MM.1S (cell line): ENCODE measurements at regions not wholly inside any gene's neighbourhood (a gene's known extent, or its start where the extent isn't known, plus 50 kb on each side); places are given as distances from the start of the nearest gene placed in this dataset.

ENCODE experiments used
- DNase-seq: peaks from one replicate; pipeline ENCODE4 v3.0.0-alpha.2; 2015
- H2AFZ ChIP-seq: fragments of 300-600 bp; sonication (generic); 2 replicates; pipeline ENCODE4 v1.6.0; 2016; ENCODE audit warnings: antibody characterized with exemption, low read length
- H3F3A ChIP-seq: fragments of 300-600 bp; sonication (generic); 2 replicates; pipeline ENCODE4 v1.6.1; 2016; ENCODE audit warnings: mild to moderate bottlenecking, antibody characterized with exemption, low read length, moderate library complexity, mixed read lengths; ENCODE audit not compliant: insufficient read depth
- H3K27ac ChIP-seq: fragments of 300-600 bp; sonication (generic); 2 replicates; pipeline ENCODE4 v1.5.1; 2016; ENCODE audit warnings: mild to moderate bottlenecking, low read length
- H3K27me3 ChIP-seq: fragments of 300-600 bp; sonication (generic); replicated peaks from 2 replicates; pipeline ENCODE4 v1.6.0; 2016; ENCODE audit warnings: low read length; ENCODE audit not compliant: insufficient read depth
- H3K36me3 ChIP-seq: fragments of 300-600 bp; sonication (generic); replicated peaks from 2 replicates; pipeline ENCODE4 v1.6.1; 2016; ENCODE audit warnings: mild to moderate bottlenecking, low read length, mixed read lengths; ENCODE audit not compliant: insufficient read depth
- H3K4me1 ChIP-seq: fragments of 300-600 bp; sonication (generic); 2 replicates; pipeline ENCODE4 v1.6.1; 2016; ENCODE audit warnings: low read length, mixed read lengths
- H3K4me2 ChIP-seq: fragments of 300-600 bp; sonication (generic); 2 replicates; pipeline ENCODE4 v1.6.0; 2016; ENCODE audit warnings: low read depth, low read length
- H3K4me3 ChIP-seq: fragments of 300-600 bp; sonication (generic); 2 replicates; pipeline ENCODE4 v1.5.1; 2016; ENCODE audit warnings: low read length, mixed read lengths
- H3K79me2 ChIP-seq: fragments of 300-600 bp; sonication (generic); 2 replicates; pipeline ENCODE4 v1.6.1; 2016; ENCODE audit warnings: mixed run types, low read length, mixed read lengths
- H3K9ac ChIP-seq: fragments of 300-600 bp; sonication (generic); 2 replicates; pipeline ENCODE4 v1.6.1; 2016; ENCODE audit warnings: low read length, mixed read lengths
- H3K9me2 ChIP-seq: fragments of 300-600 bp; sonication (generic); replicated peaks from 2 replicates; pipeline ENCODE4 v1.6.1; 2016; ENCODE audit warnings: mild to moderate bottlenecking, low read length, mixed read lengths; ENCODE audit not compliant: insufficient read depth
- H3K9me3 ChIP-seq: fragments of 300-600 bp; sonication (generic); replicated peaks from 2 replicates; pipeline ENCODE4 v1.6.1; 2016; ENCODE audit warnings: mild to moderate bottlenecking, low read length, mixed read lengths; ENCODE audit not compliant: insufficient read depth
- H4K20me1 ChIP-seq: fragments of 300-600 bp; sonication (generic); 2 replicates; pipeline ENCODE4 v1.6.1; 2016; ENCODE audit warnings: mild to moderate bottlenecking, low read length, moderate library complexity, mixed read lengths; ENCODE audit not compliant: insufficient read depth
- EZH2 ChIP-seq: fragments of 300-600 bp; sonication (generic); optimal IDR thresholded peaks from 2 replicates; pipeline ENCODE3; 2017; ENCODE audit warnings: low read depth, mild to moderate bottlenecking, antibody characterized with exemption, low read length, mixed read lengths
- EZH2phosphoT487 ChIP-seq: fragments of 300-600 bp; sonication (generic); IDR thresholded peaks from 2 replicates; pipeline ENCODE4 v1.6.1; 2018; ENCODE audit warnings: antibody characterized with exemption, low read length
- TF ChIP-seq, protein P1 (sequence below): fragments of 300-600 bp; sonication (generic); IDR thresholded peaks from 2 replicates; pipeline ENCODE4 v1.5.1; 2016; ENCODE audit warnings: antibody characterized with exemption, low read length, mixed read lengths

DNA sequence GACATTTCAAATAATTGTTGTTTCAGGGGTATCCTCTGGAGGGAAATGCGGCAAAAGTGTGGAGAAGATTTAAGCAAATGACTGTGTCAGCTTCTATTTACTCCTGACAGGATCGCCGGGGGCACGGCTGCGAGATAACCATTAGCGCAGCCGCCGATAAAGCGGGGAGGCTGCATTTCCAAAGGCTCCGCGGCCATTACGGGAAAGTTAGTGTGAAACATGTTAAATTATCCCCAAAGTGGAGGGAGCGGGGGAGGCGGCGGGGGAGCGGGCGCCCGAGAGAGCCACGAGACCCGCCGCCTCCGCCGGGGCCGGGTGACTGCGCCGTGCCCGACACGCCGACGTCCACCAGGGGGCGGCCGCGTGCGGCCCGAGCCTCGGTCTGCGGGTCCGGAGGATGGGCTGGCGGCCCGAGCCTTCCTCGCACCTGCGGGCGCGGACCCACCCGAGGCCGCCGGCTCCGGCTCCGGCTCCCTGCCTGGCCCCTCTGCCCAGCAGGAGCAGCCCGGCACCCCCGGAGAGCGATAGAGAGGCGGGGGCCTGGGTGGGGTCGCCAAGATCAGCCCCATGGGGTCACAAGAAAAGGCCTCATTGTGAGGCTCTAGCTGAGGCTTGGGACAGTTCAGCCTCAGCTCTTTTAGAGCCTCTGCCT is 74.4 kb upstream of the PAX2 start:
- Histone ChIP-seq H3F3A (no peaks in the 10 kb centered on the region), H2AFZ (no peak overlapping the region), H3K79me2 (no peaks in the 10 kb centered on the region), H3K4me3 (peak overlapping the region; percentile 36; the same call in 1 of the 2 replicates), H3K36me3 (no peaks in the 10 kb centered on the region), H3K4me2 (peak overlapping the region; percentile 49; the same call in 1 of the 2 replicates), H3K9ac (no peak overlapping the region), H3K9me3 (no peaks in the 10 kb centered on the region), H3K9me2 (no peaks in the 10 kb centered on the region), H3K4me1 (no peaks in the 10 kb centered on the region), H4K20me1 (no peaks in the 10 kb centered on the region), H3K27me3 (peaks cover 94% of the 10 kb centered on the region), H3K27ac (no peak overlapping the region)
- TF ChIP-seq EZH2 (peak; percentile 97), EZH2phosphoT487 (no peak)
- TF ChIP-seq, protein P1, sequence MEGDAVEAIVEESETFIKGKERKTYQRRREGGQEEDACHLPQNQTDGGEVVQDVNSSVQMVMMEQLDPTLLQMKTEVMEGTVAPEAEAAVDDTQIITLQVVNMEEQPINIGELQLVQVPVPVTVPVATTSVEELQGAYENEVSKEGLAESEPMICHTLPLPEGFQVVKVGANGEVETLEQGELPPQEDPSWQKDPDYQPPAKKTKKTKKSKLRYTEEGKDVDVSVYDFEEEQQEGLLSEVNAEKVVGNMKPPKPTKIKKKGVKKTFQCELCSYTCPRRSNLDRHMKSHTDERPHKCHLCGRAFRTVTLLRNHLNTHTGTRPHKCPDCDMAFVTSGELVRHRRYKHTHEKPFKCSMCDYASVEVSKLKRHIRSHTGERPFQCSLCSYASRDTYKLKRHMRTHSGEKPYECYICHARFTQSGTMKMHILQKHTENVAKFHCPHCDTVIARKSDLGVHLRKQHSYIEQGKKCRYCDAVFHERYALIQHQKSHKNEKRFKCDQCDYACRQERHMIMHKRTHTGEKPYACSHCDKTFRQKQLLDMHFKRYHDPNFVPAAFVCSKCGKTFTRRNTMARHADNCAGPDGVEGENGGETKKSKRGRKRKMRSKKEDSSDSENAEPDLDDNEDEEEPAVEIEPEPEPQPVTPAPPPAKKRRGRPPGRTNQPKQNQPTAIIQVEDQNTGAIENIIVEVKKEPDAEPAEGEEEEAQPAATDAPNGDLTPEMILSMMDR = peak; percentile 59
- DNase-seq = peak; percentile 59

DNA sequence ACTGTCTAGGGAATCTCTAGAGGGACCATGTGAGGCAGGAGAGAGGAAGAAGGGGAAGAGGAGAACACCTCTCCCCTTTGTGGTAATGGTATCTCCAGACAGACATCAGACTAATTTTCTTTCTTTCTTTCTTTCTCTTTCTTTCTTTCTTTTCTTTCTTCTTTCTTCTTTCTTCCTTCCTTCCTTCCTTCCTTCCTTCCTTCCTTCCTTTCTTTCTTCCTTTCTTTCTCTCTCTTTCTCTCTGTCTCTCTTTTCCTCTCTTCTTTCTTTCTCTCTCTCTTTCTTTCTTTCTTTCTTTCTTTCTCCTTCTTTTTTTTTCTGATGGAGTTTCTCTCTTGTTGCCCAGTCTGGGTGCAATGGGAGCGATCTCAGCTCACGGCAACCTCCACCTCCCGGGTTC is 73.2 kb upstream of the PAX2 start:
- Histone ChIP-seq H2AFZ (no peak overlapping the region), H3K4me2 (no peak overlapping the region), H3K27me3 (peaks cover 88% of the 10 kb centered on the region), H3K79me2 (no peaks in the 10 kb centered on the region), H3K9ac (no peak overlapping the region), H3F3A (no peaks in the 10 kb centered on the region), H3K9me3 (no peaks in the 10 kb centered on the region), H3K36me3 (no peaks in the 10 kb centered on the region), H4K20me1 (no peaks in the 10 kb centered on the region), H3K27ac (no peak overlapping the region), H3K4me3 (no peak overlapping the region), H3K4me1 (no peaks in the 10 kb centered on the region), H3K9me2 (no peaks in the 10 kb centered on the region)
- DNase-seq = no peak
- TF ChIP-seq EZH2 (no peak), EZH2phosphoT487 (no peak)
- TF ChIP-seq, protein P1 = no peak

DNA sequence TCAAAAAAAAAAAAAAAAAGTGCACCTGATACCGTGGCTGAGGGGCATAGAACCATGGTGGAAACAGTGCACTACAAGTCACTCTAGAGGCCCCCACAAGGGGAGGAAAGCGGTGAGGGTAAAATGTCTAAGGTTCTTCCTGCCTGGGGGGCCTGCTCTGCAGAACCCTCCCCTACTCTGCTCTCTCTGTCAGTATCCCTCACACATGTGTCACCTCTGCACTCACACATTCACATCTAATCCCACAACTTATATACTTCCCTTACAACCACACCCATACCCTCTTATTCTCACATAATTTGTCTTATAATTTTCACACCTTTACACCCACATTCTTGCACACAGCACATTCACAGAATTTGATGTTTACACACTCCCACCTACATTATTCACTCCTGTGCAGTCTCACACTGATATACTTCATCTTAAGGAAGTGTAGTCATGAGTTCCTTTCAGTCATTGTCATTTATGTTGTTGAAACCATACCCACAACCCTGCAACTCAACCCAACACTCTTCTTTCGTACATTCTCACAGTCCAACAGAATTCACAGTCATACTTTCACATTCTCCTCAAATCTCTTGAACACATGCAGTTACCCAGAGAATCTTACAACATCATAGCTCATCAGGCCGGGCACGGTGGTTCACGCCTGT is 68.0 kb upstream of the PAX2 start:
- Histone ChIP-seq H4K20me1 (no peaks in the 10 kb centered on the region), H3K4me1 (no peaks in the 10 kb centered on the region), H2AFZ (no peak overlapping the region), H3K9me3 (no peaks in the 10 kb centered on the region), H3K79me2 (no peaks in the 10 kb centered on the region), H3F3A (no peaks in the 10 kb centered on the region), H3K4me3 (no peak overlapping the region), H3K9ac (no peak overlapping the region), H3K27me3 (peaks cover 87% of the 10 kb centered on the region), H3K27ac (no peak overlapping the region), H3K36me3 (no peaks in the 10 kb centered on the region), H3K9me2 (no peaks in the 10 kb centered on the region), H3K4me2 (no peak overlapping the region)
- DNase-seq = no peak
- no peak for TF ChIP-seq EZH2
- no peak for TF ChIP-seq EZH2phosphoT487
- TF ChIP-seq, protein P1 = no peak
